ENCODE measurements at regions not wholly inside any gene's neighbourhood (a gene's known extent, or its start where the extent isn't known, plus 50 kb on each side); places are given as distances from the start of the nearest gene placed in this dataset.

DNA sequence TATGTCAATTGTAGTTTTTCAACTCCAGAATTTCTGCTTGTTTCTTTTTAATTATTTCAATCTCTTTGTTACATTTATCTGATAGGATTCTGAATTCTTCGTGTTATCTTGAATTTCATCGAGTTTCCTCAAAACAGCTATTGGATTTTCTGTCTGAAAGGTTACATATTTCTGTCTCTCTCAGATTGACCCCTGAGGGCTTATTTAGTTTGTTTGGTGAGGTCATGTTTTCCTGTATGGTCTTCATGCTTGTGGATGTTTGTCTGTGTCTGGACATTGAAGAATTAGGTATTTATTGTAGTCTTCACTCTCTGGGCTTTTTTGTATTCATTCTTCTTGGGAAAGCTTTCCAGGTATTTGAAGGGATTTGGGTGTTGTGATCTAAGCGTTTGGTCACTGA lies 85.6 kb downstream of the SNAPC1 start:
- DNase-seq: no peak

DNA sequence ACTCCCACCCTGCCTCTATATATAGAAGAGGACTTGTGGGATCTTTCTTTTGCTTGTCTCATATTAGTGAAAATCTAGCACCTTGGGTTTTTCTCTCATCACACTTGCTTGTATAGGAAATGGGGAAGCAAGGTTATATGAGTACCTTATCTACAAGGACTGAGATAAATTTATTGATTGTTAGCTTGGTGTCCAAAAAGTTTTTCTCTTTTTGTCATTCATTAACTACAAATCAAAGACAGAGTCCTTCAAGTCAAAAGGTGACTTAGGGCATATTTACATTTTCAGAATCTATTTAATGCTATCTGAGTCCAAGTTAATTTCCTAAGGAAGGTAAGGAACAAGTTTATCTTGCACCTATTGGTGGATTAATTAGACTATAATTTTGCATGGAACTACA lies 92.7 kb downstream of the SNAPC1 start:
- no peak for DNase-seq

DNA sequence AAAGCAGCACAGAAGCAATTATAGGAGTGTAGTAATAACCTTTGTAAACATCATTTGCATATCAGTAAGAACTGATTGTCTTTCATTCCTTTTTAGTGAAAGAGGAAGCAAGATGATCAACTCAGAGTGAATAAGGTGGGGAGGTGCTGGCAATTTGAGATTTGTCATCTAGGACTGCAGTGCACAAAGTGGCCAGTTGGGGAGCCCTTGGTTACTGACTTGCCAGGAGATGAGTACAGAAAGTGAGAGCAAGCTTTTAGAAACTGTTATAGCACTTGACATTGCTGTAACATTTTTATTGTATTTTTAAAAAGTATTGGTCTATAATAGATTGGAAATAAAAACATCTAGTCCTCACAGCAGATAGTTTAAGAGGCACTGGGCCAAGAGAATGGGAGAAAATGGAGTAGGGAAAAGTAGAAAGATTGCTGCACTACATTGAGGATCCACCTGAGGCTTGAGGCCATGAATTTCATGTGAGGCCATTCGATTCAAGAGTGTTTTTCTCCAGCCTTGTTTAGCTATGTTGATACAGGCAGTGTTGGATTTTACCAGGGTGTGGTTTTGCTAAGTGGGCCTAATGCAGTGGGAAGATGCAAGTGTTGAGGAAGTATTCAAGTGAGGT lies 98.2 kb downstream of the SNAPC1 start:
- no peak for DNase-seq

DNA sequence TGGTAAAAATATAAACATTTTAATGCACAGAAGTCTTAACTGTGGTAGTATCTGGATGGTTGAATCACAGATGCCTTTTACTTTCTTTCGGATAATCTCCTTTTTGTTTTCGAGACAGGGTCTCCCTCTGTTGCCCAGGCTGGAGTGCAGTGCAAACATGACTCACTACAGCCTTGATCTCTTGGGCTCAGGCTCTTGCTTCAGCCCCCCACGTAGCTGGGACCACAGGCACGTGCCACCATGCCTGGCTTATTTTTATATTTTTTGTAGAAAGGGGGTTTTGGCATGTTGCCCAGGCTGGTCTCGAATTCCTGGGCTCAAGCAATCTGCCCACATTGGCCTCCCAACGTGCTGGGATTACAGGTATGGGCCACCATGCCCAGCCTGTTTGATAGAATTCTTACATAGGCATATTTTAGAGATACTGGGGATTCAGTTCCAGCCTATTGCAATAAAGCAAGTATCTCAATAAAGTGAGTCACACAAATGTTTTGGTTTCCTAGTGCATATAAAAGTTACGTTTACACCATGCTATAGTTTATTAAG lies 99.2 kb downstream of the SNAPC1 start:
- no peak for DNase-seq

DNA sequence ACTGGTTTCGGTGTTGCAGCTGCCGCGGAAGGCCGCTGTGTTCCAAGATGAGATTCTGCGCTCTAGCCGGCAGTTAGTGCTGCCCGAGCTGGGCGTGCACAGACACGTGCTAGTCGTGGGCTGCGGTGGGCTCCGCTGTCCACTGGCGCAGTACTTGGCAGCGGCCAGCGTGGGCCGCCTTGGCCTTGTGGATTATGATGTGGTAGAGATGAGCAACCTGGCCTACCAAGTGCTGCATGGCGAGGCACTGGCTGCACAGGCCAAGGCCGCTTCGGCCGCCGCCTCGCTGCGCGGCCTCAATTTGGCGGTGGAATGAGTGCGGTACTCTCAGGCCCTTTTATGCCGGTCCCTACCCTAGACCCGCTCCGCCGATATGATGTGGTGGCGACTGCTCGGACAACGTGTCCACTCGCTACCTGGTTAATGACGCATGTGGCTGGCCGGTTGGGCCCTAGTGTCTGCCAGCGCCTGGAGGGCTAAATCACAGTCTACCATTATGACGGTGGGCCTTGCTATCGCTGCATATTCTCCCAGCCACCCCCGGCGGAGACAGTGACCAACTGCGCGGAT lies 102.2 kb downstream of the SNAPC1 start:
- no peak for DNase-seq

DNA sequence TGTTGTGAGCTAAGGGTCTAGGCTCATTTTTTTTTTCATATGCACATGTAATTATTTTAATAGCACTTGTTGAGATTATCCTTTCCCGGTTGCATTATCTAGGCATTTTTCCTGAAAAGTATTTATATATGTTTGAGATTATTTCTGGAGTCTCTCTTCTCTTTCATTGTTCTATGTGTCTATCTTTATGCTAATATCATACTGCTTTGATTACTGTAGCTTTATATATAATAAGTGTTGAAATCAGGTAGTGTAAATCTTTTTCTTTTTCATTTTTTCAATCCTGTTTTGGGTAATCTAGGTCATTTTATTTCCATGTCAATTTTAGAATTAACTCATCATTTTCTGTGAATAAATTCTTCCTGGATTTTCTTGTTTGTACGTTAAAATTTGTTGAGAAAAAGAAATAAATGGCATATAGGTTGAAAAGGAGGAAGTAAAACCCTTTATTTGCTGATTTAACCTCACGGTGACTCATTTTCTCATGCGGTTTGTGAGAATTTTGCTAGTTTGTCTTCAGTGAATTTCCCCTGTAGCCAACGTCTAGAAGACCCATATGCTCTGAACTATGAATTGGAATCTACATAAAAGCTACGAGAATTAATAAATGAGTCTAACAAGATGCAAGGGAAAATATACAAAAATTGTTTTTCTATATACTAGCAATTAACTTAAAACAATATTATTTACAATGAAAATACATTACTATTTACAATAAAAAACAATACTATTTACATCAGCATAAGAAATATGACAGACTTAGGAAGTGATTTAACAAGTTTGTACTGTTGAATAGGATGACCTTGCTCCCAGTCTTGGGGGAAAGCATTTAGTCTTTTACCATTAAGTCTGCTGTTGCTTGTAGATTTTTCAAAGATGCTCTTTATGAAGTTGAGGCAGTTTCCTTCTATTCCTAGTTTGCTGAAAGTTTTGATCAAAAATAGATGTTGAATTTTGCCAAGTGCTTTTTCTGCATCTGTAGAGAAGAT lies 105.0 kb downstream of the SNAPC1 start:
- DNase-seq: no peak

DNA sequence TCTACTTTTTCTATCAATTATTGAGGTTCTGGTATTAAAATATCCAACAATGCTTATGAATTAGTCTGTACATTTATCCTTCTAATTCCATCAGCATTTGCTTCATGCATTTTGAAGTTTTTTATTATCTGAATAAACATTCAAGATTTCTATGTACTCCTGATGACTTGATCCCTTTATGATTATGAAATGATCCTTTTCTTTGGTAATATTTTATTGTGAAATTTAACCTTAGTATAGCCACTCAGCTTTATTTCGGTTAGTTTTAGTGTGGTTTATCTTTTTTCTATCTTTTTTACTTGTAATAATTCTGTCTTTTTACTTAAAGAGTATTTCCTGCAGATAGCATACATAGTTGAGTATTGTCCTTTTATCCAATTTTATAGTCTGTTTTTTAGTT lies 106.6 kb downstream of the SNAPC1 start:
- DNase-seq: no peak

DNA sequence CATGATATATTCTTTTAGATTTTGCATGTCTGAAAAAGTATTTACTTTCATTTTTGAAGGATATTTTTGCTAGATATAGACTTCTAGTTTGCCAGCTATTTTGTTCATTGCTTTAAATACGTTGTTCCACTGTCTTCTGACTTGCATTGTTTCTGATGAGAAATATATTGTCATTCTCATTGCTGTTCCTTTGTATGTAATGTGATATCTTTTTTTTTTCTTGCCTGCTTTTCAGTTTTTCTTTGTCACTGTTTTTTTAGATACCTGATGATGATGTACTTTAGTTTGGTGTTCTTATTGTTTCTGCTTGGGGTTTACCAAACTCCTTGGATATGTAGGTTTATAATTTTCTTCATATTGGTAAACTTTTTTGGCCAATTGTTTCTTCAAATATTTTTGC lies 107.9 kb downstream of the SNAPC1 start:
- no peak for DNase-seq

DNA sequence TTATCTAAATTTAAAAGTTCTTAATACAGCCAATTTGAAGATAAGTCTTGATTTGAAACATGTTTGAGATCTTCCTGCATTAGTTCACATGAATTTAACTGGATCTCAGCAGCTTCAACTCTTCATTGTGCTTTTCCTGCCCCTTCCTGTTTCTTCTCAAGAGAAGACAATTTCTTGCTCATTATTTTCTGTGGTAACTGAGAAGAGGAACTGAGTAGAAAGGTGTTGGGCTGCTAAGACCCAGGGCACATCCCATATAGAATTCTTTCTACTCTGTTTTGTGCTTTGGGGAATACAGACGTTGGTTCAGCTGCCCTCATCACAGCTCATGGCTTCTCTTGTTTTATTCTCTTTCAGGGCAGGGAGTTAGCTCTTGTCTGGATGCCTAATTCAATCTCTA lies 110.2 kb downstream of the SNAPC1 start:
- no peak for DNase-seq

DNA sequence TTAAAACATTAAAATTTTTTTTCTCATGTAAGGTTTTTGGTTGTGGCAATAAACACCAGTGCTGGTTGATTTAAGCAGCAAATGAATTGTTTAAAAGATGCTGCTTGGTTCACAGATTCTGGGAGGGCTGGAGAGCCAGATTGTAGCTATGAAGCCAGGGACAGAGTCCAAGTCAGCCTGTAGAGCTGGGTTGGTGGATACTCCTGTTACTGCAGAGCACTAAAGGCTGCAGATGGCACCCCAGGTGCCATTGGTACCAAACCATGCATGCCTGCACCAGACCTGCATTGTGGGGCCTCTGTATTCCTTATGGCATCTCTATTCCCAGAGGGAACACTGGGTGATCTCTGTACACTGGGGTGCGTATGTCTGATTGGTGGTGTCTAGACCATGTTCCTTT lies 113.3 kb downstream of the SNAPC1 start:
- DNase-seq: no peak

DNA sequence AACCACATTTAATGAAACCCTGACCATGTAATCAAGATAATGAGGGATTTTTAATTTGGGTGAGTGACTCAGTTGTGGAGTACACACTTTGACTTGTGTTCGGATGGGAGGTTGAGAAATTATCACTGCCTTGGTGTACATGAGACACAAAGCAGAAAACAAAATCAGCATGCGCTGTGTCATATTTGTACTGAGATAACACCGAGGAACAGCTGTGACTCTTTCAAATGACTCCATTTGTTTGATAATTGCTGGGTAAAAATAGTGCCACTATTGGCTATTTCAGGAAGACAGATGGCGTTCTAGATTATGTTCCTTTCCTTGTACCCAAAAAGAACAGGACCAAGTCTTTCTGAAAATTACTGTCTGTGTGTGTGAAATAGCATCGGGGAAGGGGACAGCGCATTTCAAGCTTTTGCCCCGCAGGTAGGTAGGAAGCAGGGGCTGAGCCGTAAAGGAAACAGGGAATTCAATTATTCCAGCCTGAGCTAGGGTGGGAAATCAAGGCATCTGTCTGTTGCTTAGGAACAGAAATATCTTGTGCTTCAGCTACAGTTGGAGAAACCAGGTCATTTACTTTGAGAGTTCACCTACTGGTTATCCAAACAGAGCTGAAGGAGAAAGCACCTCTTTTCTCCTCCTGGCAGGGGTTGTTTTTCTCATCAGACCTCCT lies 114.3 kb downstream of the SNAPC1 start:
- no peak for DNase-seq

DNA sequence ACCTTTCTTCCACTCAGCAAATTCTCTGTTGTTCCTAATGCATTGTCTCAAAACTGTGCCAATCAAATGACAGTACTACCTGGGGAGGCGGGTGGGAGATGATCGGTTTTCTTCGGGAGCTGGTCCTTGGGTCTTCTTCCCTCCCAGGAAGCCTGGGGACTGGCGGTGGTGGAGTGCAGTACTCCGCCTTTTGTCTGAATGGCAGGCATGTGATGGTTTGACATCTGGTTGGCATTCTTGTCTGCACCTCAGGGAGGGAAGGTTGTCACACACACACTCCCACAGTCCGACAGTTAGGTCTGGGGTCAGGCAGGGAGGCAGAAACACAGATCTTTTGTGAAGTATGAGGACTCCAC lies 114.8 kb downstream of the SNAPC1 start:
- DNase-seq: no peak

DNA sequence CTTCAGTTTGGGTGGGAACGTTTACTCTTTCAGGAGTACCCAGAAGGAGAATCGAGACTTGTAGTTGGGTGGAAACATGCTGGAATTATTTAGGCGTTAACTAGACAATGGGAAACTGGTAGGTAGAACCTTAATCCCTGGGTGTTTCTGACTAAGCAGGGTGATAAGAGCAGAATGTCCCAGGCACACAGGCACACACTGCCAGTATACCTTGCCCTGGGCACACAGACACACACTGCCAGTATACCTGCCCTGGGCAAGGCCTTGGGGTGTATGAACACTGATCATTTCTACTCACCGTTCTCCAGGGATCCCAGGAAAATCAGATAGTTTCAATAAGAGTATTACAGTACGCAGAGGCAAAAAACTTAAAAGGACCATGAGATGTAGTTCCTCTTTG lies 115.5 kb downstream of the SNAPC1 start:
- no peak for DNase-seq

DNA sequence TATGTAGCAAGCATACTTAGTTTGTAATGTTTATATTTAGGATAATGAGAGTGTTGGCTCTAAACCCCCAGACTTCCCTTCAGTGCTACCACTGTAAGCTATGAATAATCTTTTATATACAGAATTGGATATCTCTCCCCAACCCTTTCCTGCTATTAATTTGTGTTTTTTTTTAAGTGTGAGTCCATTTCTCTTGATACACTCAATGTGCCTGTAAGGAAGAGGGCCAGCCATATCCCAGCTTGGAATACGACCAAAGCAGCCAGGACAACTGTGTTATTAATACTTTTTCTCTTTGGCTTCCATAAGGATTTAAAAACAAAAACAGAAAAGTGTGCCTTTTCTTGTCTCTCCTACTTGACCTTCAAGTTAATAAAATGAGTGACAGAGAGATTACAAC lies 116.7 kb downstream of the SNAPC1 start:
- DNase-seq: no peak

DNA sequence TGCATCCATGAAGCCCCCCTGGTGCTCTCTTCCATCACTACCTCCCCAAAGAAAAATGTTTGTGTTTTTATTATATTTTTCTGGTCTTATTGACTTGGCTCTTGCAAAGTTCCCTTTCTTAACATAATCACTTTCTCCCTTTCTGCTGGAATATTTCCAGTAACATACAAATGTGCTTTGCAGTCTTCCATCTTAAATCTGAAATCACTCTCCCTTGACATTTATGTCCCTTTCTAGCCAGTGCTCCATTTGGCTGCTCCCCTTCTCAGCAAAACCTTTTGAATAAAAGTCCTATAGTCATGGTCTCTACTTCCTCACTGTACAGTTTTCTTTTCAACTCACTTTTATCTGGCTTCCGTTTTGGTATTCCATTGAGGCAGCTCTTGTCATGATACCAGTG lies 118.8 kb downstream of the SNAPC1 start:
- no peak for DNase-seq

DNA sequence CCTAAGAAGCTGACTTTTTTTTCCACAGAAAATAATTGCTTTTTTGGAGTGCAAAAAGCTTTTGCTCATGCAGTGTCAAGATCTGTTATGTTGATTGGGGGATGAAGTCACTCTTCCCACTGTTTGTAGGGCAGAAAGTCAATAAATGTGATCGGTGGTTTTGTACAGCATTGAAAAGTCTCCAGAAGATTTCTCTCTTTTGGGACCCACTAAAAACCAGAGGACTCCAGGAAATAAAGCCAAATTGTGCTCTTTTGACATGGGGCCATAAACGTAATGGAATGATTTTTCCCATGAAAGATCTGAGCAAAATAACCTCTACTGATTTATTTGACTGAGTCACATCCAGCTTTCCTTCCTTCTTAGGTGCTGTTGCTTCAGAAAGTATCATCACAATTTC lies 122.5 kb downstream of the SNAPC1 start:
- DNase-seq: no peak

DNA sequence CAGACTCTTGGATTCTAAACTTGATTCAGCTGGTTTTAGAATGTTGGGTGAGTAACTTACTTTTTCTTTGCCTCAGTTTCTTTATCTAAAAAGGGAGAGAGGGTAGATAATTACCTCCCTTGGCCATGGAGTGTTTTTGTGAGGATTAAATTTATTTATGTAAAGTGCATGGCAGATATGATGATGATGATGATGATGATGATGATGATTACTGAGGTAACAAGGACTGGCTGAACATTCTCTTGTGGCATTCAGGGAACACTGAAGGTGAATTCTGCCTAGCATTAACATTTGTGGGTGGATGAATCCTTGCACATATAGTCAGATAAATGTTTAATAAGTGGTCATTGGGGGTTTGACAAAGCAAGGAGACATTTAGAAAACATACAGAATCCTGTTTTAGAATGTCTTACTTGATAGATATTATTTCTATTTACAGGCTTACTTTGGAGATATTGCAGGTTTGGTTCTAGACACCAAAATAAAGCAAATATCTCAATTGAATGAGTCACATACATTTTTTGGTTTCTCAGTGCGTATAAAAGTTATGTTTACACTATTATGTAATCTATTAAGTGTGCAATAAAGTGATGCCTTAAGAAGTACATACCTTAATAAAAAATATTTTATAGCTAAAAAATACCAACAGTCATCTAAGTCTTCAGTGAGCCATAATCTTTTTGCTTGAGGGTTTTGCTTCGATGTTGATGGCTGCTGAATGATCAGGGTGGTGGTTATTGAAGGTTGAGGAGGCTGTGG lies 123.2 kb downstream of the SNAPC1 start:
- DNase-seq: no peak

DNA sequence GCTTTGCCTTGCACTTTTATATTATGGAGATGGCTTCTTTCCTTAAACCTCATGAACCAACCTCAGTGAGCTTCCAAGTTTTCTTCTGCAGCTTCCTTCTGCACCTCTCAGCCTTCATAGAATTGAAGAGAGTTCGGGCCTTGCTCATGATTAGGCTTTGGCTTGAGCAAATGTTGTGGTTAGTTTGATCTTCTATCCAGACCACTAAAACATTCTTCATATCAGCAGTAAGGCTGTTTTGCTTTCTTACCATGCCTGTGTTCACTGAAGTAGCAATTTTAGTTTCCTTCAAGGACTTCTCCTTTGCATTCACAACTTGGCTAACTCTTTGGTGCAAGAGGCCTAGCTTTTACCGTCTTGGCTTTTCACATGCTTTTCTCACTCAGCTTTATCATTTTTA lies 125.4 kb downstream of the SNAPC1 start:
- no peak for DNase-seq

DNA sequence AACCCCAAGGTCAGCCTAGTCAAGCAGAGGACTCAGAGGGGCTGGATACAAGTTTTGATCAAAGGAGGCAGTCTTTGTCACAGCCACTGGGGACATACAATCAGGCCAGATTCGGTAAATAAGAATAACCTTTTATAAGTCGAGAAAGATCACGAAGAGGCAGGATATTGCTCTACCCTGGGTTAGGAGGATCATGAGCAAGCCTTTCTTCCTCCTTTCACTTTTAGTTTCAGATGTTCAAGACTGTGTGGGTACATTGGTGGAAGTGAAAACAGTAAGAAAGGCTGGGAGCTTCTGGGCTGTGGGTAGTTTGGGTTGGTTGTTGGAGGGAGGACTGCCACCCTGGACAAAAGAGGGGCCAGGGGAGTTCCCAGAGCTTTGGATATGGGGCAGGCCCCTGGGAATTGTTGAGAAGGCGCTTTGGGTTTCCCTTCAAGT lies 127.7 kb downstream of the SNAPC1 start:
- no peak for DNase-seq

DNA sequence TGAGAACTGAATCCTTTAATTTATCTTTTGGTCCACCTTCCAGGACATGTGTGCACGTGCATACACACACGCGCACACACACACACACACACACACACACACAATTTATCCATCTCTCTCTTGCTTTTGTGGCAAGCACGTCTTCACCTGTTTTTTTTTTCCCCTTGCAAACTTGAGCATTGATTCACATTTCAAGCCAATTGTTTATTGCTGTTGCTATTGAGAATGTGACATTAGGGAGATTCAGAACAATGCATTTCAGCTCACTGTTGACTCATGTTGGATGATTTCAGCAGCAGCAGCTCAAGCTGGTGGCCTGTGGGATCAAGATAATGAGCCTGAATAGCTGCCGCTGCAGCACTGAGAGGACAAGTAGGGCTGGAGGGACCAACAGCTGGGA lies 128.9 kb downstream of the SNAPC1 start:
- DNase-seq: no peak

DNA sequence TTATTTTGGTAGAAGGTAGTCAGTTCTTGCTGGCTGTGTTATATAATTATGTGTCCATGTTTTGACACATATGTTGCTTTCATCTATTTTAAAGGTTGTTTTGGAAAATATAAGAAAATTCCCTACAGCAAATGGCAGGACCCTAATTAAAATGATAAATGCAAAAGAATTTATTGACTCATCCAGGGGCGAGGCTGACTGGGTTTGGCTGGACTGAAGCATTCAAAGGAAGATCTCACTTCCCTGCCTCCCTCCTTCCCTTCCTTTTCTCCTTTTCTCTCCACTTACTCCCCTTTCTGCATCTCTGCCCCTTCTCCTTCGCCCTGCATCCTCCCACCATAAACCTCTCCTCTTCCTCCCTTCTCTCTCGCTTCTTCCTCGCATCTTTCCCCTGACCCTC lies 129.6 kb downstream of the SNAPC1 start:
- no peak for DNase-seq

DNA sequence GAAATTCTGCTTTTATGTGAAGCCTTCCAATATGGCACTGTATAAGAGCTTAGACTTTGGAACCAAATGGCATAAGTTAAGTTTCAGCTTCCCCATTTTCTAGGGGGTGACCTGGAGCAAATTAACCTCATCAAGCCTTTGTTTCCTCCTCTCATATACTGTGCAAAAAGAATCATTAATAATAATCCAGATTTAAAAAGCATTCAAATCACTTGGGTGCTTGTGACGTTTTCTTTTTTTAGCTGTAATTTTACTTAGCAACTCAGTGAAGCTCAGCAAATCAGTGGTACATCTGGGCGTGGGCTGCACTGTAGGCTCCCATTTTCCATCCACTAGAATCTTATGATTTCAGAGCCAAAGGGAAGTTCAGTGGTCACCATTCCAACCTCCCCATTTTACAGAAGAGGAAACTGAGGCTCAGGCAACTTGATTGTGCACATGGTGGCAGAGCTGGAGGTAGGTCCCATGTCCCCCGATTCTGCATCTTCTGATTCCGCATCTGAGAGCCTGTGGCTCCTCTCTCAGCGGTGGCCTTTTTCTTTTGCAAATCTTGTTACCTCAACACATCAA lies 131.2 kb downstream of the SNAPC1 start:
- DNase-seq: no peak
